ENCODE measurements at regions not wholly inside any gene's neighbourhood (a gene's known extent, or its start where the extent isn't known, plus 50 kb on each side); places are given as distances from the start of the nearest gene placed in this dataset.

GRCh38 chr5:7955476-7955875 is 86.5 kb downstream of the MTRR start:
- no peak for DNase-seq (ENCODE audit: low spot score)

- DNase-seq (ENCODE audit: low spot score) = no peak
Measured at GRCh38 chr5:7957329-7957728, 88.4 kb downstream of the MTRR start.

GRCh38 chr5:7960142-7960541 is 91.2 kb downstream of the MTRR start:
- no peak for DNase-seq (ENCODE audit: low spot score)

- DNase-seq (ENCODE audit: low spot score) = no peak
Measured at GRCh38 chr5:7961540-7961939, 92.6 kb downstream of the MTRR start.

- no peak for DNase-seq (ENCODE audit: low spot score)
Measured at GRCh38 chr5:7970816-7971215, 101.9 kb downstream of the MTRR start.

GRCh38 chr5:7976411-7977190 is 107.7 kb downstream of the MTRR start:
- no peak for DNase-seq (ENCODE audit: low spot score)

GRCh38 chr5:7978114-7978513 is 109.2 kb downstream of the MTRR start:
- no peak for DNase-seq (ENCODE audit: low spot score)

- DNase-seq (ENCODE audit: low spot score) = no peak
Measured at GRCh38 chr5:7978991-7979390, 110.0 kb downstream of the MTRR start.

- no peak for DNase-seq (ENCODE audit: low spot score)
Measured at GRCh38 chr5:7980881-7981280, 111.9 kb downstream of the MTRR start.

GRCh38 chr5:7983433-7983832 is 114.5 kb downstream of the MTRR start:
- DNase-seq (ENCODE audit: low spot score) = no peak

GRCh38 chr5:7991125-7991821 is 122.3 kb downstream of the MTRR start:
- DNase-seq (ENCODE audit: low spot score) = peak; percentile 49

- no peak for DNase-seq (ENCODE audit: low spot score)
Measured at GRCh38 chr5:7995688-7996294, 126.8 kb downstream of the MTRR start.

- no peak for DNase-seq (ENCODE audit: low spot score)
Measured at GRCh38 chr5:8005416-8005815, 136.5 kb downstream of the MTRR start.

GRCh38 chr5:8012131-8012977 is 143.4 kb downstream of the MTRR start:
- DNase-seq (ENCODE audit: low spot score) = no peak

- peak; percentile 16 for DNase-seq (ENCODE audit: low spot score)
Measured at GRCh38 chr5:8013948-8014710, 145.2 kb downstream of the MTRR start.

GRCh38 chr5:8019719-8020218 is 150.8 kb downstream of the MTRR start:
- no peak for DNase-seq (ENCODE audit: low spot score)

GRCh38 chr5:8020861-8021514 is 152.0 kb downstream of the MTRR start:
- DNase-seq (ENCODE audit: low spot score) = no peak

GRCh38 chr5:8028243-8028642 is 159.3 kb downstream of the MTRR start:
- no peak for DNase-seq (ENCODE audit: low spot score)

- DNase-seq (ENCODE audit: low spot score) = no peak
Measured at GRCh38 chr5:8033261-8033660, 164.3 kb downstream of the MTRR start.

- no peak for DNase-seq (ENCODE audit: low spot score)
Measured at GRCh38 chr5:8034852-8035251, 165.9 kb downstream of the MTRR start.

- DNase-seq (ENCODE audit: low spot score) = no peak
Measured at GRCh38 chr5:8048920-8049319, 180.0 kb downstream of the MTRR start.

All from H4 (cell line).